Right atrium auricular region (tissue), 2 donors: ENCODE measurements at regions not wholly inside any gene's neighbourhood (a gene's known extent, or its start where the extent isn't known, plus 50 kb on each side); places are given as distances from the start of the nearest gene placed in this dataset.

Experiments used
- DNase-seq: peaks from one replicate; pipeline ENCODE4 v3.0.0-alpha.2; 2019; ENCODE audit warnings: low spot score
- H3K27ac ChIP-seq, 2 donors: fragments of 200-600 bp; sonication (generic); 1 replicate in 1 of 2; 2 replicates in 1 of 2; pipeline ENCODE4 v1.5.1; 2016 to 2019
- H3K27me3 ChIP-seq, 2 donors: fragments of 200-600 bp; sonication (generic); one replicate each; pipeline versions ENCODE4 v1.5.1 to v1.6.0; 2017 to 2019
- H3K36me3 ChIP-seq: fragments of 200-600 bp; sonication (generic); one replicate; pipeline ENCODE4 v1.5.1; 2016
- H3K4me1 ChIP-seq, 2 donors: fragments of 200-600 bp; sonication (generic); one replicate each; pipeline versions ENCODE4 v1.5.1 to v1.6.0; 2017 to 2019
- H3K4me3 ChIP-seq, 2 donors: fragments of 200-600 bp; sonication (generic); 1 replicate in 1 of 2; 2 replicates in 1 of 2; pipeline ENCODE4 v1.5.1; 2017 to 2019; ENCODE audit warnings: mild to moderate bottlenecking in 1 of 2, moderate library complexity in 1 of 2
- H3K9me3 ChIP-seq, 2 donors: fragments of 200-600 bp; sonication (generic); one replicate each; pipeline ENCODE4 v1.5.1; 2019
- TF ChIP-seq, protein P1 (sequence below), 2 donors: fragments of 200-600 bp; sonication (generic); IDR thresholded peaks; one replicate each; pipeline ENCODE4 v1.5.1; 2019; ENCODE audit warnings: antibody characterized with exemption in 2 of 2

DNA sequence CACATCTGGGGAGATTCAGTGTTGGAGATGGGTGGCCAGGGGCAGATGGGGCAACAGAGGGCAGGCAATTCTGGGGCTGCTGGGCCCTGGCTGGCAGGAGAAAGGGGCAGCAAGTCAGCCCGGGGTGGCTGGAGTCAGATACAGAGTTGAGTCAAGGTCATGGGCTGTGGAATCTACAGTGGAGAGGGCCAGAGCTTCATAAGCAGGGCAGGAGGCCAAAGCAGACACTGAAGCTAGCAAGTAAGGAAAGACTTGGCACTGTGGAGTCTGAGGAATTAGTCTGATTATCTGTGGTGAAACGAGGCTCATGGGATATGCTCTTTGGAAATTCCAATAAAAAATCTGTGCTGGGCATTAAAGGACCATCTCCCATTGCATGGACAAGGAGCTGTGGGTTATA is 95.5 kb downstream of the TMX1 start:
- Histone ChIP-seq H3K27me3 (no peaks in the 10 kb centered on the region), H3K4me1 (peaks cover 0 to 20% of the 10 kb centered on the region in 2 donors), H3K27ac (peak overlapping the region in 1 of 2 donors; percentile 27), H3K9me3 (no peaks in the 10 kb centered on the region), H3K4me3 (no peak overlapping the region), H3K36me3 (no peaks in the 10 kb centered on the region)
- TF ChIP-seq, protein P1, sequence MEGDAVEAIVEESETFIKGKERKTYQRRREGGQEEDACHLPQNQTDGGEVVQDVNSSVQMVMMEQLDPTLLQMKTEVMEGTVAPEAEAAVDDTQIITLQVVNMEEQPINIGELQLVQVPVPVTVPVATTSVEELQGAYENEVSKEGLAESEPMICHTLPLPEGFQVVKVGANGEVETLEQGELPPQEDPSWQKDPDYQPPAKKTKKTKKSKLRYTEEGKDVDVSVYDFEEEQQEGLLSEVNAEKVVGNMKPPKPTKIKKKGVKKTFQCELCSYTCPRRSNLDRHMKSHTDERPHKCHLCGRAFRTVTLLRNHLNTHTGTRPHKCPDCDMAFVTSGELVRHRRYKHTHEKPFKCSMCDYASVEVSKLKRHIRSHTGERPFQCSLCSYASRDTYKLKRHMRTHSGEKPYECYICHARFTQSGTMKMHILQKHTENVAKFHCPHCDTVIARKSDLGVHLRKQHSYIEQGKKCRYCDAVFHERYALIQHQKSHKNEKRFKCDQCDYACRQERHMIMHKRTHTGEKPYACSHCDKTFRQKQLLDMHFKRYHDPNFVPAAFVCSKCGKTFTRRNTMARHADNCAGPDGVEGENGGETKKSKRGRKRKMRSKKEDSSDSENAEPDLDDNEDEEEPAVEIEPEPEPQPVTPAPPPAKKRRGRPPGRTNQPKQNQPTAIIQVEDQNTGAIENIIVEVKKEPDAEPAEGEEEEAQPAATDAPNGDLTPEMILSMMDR (IDR thresholded peaks at IDR 0.05) = no peak
- peak; percentile 63 for DNase-seq

DNA sequence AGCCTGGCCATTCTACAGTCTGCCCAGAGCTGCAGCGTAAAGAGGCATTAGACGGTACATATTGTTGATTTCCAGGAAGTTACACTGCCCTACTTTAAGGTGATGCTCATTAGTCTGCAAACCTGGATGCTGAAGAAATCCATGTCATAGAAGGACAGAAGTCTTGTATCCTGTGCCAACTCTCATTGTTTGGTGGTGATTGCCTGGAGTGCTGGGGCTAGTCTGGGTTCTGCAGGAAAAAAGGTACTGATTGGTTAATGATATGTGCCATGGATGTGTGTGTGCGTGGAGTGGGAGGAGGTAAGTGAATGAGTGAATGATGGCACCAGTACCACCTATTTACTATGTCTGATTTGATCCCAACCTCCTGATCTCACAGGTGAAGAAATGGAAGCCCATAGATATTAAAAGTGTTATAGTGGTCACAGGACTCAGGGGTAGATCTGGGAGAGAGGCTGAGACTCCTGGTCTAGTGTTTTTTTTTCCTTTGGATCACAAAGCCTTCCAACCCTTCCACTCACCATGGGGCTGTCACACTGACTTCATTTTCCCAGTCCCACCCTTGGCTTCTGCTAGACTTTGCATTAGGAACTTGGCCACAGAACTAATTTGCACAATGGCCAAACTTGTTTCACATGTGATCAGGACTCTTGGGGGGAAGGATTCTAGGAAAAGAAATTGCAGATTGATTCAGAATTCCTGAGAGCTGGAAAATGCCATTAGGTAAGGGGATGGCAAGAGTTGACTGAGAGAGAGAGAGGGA is 96.1 kb downstream of the TMX1 start:
- H3K36me3 ChIP-seq = no peaks in the 10 kb centered on the region
- TF ChIP-seq, protein P1 (IDR thresholded peaks at IDR 0.05) = no peak
- no peak overlapping the region for H3K4me3 ChIP-seq
- no peaks in the 10 kb centered on the region for H3K27me3 ChIP-seq
- DNase-seq = no peak
- no peak overlapping the region for H3K27ac ChIP-seq
- peaks cover 0 to 20% of the 10 kb centered on the region in 2 donors for H3K4me1 ChIP-seq
- no peaks in the 10 kb centered on the region for H3K9me3 ChIP-seq

DNA sequence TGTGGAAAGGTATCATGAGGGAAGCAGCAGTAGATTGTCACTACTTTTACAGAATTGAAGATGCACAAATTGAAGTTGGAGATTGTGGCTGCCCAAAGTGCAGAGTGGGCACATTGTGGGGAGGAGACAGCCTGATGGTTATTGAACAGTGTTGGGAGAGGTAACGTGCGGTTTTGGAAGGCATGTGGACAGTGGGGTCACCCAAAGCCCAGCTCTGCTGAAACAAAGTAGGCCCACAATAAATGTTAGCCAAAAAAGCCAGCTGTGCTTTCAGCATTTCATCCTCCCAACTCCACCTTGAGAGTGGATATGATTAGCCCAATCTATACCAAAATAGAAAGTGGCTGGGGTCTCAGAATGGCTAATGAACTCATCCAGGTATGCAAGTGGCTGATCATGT is 96.7 kb downstream of the TMX1 start:
- Histone ChIP-seq H3K27me3 (no peaks in the 10 kb centered on the region), H3K36me3 (no peaks in the 10 kb centered on the region), H3K9me3 (no peaks in the 10 kb centered on the region), H3K27ac (no peak overlapping the region), H3K4me1 (peaks cover 0 to 20% of the 10 kb centered on the region in 2 donors), H3K4me3 (no peak overlapping the region)
- no peak for DNase-seq
- TF ChIP-seq, protein P1 (IDR thresholded peaks at IDR 0.05) = no peak

DNA sequence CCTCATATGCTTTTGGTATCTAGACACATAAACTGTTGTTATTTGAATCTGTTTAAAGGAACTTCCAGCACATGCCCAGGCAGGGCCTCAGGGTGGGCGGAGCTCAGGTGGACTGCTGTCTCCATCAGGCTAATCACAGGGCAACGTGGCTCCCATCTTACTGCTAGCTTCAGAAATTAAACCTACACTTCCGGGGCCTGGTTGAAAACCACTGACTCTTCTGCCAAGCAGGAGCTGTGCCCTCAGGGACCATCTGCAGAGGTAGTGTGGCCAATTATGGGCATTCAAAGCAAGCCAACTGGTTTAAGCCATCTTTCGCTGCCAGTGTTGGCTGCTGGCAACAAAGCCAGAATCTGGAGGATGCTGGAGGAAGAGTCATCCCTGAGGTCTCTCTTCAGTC is 97.5 kb downstream of the TMX1 start:
- no peaks in the 10 kb centered on the region for H3K27me3 ChIP-seq
- TF ChIP-seq, protein P1 (IDR thresholded peaks at IDR 0.05) = no peak
- peaks cover 0 to 20% of the 10 kb centered on the region in 2 donors for H3K4me1 ChIP-seq
- no peak overlapping the region for H3K27ac ChIP-seq
- no peak overlapping the region for H3K4me3 ChIP-seq
- H3K9me3 ChIP-seq = no peaks in the 10 kb centered on the region
- DNase-seq = no peak
- no peaks in the 10 kb centered on the region for H3K36me3 ChIP-seq

DNA sequence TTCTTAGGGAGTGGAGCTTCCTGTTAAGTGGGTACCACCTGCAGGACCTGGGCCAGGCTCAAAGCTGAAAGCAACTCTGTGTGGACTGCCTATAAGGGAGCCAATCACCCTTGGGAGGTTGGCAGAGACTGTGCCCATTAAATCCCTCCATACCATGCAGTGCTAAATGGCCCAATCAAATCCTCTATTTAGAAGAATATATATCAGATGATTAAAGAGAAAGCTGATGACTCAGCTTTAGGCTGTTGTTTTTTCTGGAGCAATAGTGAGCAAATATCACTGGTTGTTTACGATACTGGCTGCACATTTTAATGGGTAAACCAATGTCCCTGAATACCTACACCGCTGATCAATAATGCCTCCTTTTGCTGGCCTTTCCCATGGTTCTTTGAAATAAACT is 101.3 kb downstream of the TMX1 start:
- TF ChIP-seq, protein P1 (IDR thresholded peaks at IDR 0.05) = no peak
- peaks cover 0 to under 1% of the 10 kb centered on the region in 2 donors for H3K4me1 ChIP-seq
- H3K27ac ChIP-seq = no peak overlapping the region
- H3K27me3 ChIP-seq = no peaks in the 10 kb centered on the region
- DNase-seq = no peak
- H3K9me3 ChIP-seq = no peaks in the 10 kb centered on the region
- H3K4me3 ChIP-seq = no peak overlapping the region
- no peaks in the 10 kb centered on the region for H3K36me3 ChIP-seq

DNA sequence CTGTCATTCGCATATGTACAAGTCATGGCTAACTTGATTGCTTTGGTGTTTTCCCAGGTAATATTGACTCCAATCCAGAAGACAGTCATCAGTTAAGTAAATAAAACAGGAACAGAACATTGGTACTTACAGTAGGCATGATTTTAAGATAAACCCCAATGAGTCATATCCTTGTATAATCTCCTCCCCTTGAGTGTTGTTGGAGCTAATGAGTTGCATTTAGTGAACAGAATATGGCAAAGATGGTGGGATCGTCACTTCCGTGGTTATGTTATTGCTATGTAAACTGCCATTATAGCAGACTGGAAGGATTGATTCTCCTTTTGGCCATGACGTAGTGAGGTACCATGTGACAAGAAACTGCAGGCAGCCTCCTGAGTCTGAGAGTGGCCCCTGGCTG is 102.2 kb downstream of the TMX1 start:
- H3K9me3 ChIP-seq = no peaks in the 10 kb centered on the region
- TF ChIP-seq, protein P1 (IDR thresholded peaks at IDR 0.05) = no peak
- no peak overlapping the region for H3K27ac ChIP-seq
- no peak for DNase-seq
- H3K36me3 ChIP-seq = no peaks in the 10 kb centered on the region
- no peaks in the 10 kb centered on the region for H3K27me3 ChIP-seq
- H3K4me1 ChIP-seq = no peaks in the 10 kb centered on the region
- no peak overlapping the region for H3K4me3 ChIP-seq
